GM19239 (cell line): ENCODE measurements at regions not wholly inside any gene's neighbourhood (a gene's known extent, or its start where the extent isn't known, plus 50 kb on each side); places are given as distances from the start of the nearest gene placed in this dataset.
"Not testable (repeated sequence)": the region's sequence is repeated elsewhere in the genome, so short reads cannot be mapped to it uniquely, and the experiment has no call there.

ENCODE experiments used
- DNase-seq: peaks from one replicate; pipeline ENCODE4 v3.0.0; 2011; ENCODE audit warnings: low spot score; ENCODE audit not compliant: insufficient read length
- FAIRE-seq: peaks from 2 replicates; lab custom pipeline; 2011; peaks lifted over from hg19 to GRCh38; lab: Jason Lieb, UNC

DNA sequence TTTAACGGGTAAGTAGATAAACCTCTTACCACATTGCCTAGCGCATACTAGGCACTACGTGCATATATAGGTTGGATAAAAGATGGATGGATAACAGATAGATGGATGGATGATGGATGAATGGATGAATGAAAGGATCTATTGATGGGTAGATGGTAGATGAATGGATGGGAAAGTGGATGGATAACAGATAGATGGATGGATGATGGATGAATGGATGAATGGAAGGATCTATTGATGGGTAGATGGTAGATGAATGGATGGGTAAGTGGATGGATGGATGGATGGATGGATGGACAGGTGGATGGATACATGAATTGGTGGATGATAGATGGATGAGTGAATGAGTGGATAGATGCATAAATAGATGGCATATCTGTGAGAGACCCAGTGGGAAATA lies 555.0 kb downstream of the MN1 start:
- DNase-seq (no peak), FAIRE-seq (no peak)

DNA sequence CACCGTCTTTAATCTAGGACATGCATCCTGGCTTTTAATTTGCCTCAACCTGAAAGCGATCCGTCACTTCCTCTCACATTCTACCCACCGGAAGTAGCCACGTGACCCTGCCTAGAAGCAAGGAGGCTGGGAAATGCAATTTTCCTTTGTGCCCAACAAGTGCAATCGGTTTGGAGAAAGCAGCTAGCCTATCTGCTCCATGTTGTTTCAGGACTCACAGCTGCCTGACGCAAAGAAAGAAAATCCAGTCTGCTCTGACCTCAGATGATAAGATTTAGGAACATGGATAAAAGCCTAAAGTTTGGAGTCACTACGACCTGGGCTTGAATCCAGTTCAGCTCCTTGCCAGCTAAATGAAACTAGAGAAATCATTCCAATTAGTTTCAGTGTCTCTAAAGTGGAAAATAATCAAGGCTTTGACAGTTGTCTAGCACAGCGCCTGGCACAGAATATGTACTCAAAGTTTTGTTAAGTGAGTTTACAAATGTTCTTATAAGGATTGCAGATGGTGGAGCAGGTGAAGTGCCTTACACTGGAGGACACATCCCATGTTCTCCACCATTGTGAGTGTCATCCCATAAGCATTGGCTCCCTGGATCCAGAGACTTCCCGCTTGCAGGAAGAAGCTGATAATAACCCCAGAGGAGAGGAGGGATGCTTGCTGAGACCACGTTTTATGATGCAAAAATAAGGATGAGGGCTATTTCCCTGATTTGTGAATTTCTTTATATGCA lies 553.7 kb downstream of the MN1 start:
- FAIRE-seq (no peak), DNase-seq (no peak)

DNA sequence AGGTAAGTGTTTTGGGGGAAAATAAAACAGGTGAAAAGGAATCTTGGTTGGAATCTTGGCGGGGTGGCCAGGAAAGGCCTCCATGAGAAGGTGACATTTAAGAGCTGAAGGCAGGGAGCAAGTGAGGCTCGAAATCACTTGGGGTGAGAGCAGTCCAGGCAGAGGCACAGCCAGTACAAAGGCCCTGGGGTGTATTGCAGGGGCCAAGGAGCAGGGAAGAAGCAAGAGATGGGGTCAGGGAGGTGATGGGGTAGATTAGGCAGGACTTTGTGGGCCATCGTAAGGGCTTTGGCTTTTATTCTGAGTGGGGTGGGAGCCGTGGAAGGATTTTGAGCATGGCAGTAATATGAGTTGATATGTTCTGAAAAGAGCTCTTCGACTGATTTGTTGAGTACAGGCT lies 551.1 kb downstream of the MN1 start:
- no peak for FAIRE-seq
- no peak for DNase-seq

DNA sequence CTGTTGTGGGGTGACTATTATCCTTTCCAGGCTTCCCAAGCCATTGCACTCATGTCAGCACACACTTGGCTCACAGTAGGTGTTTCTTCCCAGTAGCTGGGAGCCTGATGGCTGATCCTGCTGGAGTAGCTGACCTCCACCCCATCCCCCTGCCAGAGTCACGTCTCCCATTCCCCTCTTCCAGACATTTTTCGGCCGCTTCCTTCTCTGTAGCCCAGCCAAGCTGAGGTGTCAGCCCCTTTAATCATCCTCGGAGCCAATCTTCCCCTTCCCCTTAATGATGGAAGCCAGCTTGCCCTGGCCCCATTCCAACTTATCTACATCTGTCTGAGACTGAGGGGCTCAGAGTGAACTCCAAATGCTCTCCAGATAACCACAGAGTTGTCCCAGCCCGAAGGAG lies 550.7 kb downstream of the MN1 start:
- DNase-seq (no peak), FAIRE-seq (no peak)

DNA sequence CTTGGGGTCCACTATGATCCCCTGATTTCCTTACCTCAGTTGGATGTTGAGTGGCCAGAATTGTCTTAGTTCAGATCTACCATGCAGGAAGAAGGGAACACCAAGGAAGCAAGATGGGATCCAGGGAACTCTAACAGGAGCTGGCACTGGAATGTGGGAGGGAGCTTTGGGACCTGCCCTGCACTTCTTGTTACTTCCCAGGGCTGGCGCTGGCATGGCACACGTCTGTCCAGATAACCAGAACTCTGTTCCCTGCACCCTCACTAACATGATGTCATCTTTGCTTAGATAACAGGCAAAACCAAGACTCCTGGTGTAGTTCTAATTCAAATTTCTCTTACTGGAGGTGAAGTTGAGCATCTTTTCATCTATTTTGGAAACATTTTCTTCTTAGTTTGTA lies 550.0 kb downstream of the MN1 start:
- FAIRE-seq (no peak), DNase-seq (no peak)

DNA sequence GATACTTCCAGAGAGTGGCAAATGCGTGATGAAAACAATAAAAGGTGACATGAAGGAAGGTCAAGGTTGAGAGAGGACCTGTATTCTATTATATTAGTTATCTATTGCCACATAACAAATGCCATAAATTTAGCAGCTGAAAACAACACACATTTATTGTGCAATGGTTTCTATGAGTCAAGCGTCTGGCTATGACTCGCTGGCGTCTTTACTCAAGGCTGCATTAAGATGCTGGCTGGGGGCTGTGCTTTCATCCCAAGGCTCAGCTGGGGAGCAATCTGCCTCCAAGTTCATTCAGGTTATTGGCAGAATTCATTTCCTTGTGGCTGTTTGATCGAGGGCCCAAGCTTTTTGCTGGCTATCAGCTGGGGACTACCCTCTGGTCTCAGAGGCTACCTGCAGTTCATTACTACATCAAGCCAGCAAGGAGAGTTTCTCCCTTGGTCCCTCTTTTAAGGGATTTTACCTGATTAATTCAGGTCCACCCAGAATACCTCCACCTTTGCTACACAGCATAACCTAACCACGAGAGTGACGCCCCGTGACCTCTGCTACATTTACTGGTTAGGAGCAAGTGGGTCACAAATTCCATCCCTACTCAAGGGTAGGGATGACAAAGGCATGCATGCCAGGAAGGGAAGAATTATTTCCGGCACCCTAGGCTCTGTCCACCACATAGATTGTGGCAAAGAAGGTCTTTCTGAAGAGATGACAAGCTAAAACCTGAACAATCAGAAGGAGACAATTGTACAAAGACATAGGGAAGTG lies 549.1 kb downstream of the MN1 start:
- no peak for DNase-seq
- no peak for FAIRE-seq

DNA sequence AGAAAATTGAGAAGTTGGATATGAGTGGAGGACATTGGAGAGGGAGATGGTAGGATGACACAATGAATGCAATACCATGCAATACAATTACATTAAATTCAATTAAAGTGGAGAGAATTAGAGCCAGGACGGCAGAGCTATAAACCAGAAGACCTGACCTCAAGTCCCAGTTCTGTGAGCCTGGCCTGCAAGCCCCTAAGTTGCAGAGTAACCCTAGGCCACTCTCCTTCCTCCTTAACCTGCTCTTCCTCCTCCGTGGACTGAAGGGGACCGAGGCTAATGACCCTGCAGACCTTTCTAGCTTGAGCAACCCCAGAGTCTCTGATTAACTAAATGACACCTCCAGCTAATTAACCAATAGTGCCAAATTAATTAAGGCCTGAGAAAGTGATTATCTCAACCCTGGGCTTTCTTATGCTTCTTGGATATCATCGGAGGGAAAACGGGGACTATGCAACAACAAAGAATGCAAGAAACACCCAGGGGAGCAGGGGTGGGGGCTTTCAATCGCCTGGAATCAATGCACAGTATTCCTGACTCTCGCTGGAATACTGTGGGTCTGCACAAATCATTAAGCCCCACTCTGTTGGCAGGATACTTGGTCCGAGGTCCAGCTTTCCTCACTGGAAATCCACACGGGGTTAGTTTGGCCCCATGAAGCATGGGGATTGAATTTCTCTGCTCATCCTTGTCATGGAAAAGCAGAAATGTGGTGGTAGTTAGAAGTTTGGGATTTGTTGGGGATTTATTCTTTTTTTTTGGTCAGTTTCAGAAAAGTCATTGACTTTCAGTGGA lies 548.3 kb downstream of the MN1 start:
- no peak for DNase-seq
- FAIRE-seq: no peak

DNA sequence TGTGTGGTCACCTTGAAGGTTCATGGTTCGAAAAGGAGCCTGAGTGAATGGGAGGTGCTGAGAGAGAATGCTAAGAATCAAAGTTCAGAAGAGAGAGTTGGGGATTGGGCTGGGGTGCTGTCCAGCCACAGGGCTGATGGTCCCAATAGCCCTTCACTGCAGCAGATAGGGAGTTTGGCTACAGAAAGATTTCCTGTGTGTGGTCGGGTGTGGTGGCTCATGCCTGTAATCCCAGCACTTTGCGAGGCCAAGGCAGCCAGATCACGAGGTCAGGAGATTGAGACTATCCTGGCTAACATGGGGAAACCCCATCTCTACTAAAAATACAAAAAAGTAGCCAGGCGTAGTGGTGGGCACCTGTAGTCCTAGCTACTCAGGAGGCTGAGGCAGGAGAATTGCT lies 547.5 kb downstream of the MN1 start:
- FAIRE-seq, DNase-seq: not testable (repeated sequence)

DNA sequence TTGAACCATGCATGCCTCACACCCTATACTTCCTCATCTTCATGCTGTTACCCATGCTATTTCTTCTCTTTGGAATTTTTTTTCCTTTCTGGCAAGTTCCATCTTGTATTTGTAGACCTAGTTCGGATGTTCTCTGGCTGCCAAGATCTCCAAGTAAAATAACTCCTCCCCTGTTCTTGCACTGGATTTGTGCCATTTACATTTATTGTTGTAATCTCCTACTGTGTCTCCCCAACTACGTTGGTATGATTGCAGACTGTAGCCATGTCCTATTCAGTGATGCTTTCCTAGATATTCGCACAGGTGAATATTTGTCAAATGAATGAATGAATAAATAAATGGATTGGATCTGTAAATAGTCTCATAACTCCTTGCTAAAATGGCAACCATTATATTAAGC lies 546.0 kb downstream of the MN1 start:
- FAIRE-seq (no peak), DNase-seq (no peak)

DNA sequence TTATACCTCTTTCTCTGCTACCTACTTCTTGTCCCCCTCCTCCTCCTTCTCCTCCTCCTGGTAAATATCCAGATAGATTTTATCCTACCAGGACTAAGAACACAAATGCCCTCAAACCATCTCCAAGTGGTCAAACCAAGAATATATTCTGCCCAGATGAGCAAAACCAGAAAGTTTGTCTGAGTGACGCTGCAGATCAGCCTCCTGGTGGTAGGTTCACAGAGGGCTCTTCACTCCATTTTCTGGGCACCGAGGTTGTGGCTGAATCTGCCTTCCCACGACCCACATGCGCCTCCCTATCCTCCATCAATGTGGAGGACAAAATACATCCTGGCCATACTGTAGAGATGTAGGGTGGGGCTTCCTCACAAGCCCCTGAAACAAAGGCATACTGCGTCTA lies 543.6 kb downstream of the MN1 start:
- FAIRE-seq: no peak
- no peak for DNase-seq

DNA sequence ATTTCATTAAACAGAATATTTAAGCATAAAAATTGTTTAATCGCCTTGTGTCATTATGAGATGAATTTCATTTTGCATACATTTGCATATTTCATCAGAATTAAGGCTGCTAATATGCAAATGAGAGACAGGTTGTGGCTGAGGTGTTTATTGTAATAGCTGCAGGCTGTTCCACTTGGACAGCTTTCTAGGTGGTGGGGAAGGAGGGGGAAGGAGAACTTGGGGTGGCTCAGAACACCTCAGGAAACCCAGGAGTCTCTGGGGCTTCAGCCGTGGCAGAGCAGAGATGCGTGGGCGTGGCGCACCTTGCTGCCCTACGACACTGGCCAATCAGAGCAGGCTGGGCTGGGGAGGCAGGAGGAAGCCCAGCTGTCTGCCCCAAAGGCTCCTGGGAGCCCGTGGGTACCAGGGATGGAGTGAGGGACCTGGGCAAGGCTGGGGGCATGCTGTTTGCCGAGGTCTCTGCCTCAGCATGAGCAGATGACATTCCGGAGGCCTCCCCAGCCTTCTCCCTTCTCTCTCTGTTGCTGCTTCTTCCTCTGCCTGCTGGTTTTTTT lies 542.9 kb downstream of the MN1 start:
- no peak for FAIRE-seq
- no peak for DNase-seq

DNA sequence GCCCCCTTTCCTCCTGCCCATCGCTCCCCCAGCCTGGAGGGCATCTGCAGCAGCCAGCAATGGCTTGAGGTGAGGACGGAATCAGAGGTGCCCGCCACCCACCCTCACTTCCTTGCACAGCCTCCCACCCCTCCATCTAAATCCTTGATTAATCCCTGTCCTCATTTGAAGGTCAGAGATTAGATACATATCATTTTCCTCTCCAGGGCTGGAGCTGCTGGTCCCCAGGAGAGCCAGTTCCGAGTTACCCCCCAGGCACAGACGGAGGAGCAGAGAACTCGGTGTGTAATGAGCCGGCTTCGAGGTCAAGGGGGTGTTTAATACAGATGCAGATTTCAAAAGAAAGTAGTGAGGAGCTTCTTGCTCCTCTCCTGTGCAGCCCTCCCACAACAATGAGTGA lies 542.1 kb downstream of the MN1 start:
- FAIRE-seq (no peak), DNase-seq (no peak)

DNA sequence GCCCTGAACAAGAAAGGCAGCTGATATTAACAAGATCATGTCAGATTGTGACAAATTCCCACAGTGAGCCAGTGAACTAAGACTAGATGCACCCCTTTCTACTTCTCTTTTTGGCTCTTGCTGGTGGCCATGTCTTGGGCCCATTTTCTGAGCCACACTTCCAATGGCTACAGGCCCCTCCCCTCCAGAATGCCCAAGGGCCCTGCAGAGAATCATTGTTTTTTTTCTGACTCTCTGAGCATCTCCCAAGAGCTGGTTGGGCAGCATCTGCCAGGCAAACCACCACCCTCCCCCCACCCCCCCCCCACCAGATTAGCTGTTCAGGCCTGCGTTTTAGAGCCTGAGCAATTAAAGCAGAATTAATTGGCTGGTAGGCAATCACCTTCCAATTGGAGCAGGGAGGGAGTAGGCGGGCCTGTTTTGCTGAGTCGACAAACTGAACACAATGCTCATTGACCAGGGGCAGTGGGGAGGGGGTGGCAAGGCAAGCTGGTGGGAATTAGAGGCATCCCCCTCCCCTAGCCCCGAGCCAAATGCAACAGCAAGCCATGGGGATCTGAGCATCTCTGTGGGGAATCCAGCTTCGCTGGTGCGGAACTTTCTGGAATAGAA lies 541.4 kb downstream of the MN1 start:
- no peak for FAIRE-seq
- no peak for DNase-seq

DNA sequence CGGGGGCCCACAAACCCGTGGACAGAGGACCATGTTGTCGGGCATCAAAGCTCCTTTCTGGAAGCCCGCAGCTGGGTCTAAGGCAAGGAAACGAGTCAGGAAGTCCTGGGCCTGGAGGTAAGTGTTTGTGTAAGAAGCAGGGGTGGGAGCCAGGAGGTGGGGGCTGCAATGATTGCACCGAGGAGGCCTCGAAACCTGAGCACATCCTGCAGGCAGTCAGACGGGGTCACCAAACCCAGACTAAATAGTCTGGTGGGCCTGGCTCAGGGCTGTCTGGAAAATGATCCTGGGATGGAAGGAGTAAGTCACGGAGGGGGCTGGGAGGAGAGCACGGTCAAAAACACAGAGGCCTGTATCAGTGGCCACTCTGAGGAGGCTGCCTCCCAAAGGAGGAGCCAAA lies 539.2 kb downstream of the MN1 start:
- no peak for FAIRE-seq
- no peak for DNase-seq

DNA sequence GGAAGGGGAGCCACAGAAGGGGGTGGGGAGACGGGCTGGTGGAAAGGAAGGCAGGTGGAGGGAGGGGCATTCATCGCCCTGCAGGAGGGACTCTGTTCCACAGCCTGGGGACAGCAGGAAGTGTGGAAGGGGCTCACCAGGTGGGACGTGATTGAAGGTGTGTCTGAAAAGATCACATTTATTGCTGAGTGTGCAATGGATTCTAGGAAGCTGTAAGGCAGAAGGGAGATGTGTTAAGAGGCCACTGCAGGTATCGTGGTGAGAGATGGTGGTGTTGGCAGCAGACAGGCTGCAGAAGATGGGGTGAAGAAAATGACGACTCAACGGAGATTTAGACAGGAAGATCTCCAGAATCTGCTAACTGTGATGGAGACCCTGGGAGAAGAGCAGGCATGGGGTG lies 537.4 kb downstream of the MN1 start:
- no peak for DNase-seq
- FAIRE-seq: no peak

DNA sequence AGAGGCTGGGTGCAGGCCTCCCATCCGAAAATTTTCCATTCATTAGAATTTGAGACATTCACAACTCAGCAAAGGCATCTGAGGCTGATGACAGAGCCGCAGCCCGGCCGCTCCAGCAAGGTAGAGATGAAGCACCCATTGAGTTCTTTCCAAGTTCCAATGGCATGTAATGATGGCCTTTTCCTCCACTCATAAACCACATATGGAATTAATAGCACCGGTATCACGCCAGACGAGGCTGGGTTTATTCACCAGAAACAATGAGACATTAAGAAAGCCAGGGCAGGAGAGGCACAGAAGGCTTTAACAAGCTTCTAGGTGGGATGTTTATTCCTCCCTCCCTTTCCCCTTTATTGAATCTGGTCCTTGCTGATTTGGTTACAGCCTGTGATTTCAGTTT lies 534.4 kb downstream of the MN1 start:
- DNase-seq (no peak), FAIRE-seq (no peak)

DNA sequence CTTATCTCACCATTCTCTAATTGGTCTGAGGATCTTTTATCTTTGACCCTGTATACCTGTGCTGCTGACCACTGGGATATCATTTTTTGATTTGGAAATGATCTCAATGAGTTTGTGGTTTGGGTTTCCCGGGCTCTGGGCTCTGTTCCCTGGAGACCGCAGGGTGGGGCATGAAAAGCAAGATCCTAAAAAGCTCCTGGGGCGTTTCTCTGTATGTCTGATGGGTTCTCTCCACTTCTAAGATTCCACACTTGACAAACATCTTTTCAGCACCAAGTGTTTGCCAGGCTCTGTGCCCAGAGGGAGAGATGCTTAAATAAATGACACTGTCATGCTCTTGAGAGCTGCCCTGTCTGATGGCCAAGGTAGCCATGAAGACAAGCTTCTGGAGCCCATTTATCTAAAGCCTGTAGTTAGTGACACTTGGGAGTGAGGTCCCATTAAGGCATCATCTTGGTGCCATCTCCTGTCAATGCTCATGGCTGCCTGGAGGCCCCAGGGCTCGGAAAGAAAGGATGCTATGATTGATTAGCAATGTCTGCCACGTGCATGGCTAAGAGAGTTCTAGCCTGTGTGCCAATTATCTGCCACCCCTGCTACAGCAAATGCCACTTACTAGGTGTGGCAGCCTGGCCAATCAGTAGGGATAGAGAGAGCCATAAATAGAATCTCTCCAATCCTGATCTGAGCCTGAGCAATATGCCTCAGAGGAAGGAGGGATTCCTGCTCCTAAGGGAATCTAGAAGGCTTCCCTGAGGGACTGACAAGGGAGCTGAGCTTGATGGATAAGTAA lies 531.6 kb downstream of the MN1 start:
- no peak for DNase-seq
- no peak for FAIRE-seq

DNA sequence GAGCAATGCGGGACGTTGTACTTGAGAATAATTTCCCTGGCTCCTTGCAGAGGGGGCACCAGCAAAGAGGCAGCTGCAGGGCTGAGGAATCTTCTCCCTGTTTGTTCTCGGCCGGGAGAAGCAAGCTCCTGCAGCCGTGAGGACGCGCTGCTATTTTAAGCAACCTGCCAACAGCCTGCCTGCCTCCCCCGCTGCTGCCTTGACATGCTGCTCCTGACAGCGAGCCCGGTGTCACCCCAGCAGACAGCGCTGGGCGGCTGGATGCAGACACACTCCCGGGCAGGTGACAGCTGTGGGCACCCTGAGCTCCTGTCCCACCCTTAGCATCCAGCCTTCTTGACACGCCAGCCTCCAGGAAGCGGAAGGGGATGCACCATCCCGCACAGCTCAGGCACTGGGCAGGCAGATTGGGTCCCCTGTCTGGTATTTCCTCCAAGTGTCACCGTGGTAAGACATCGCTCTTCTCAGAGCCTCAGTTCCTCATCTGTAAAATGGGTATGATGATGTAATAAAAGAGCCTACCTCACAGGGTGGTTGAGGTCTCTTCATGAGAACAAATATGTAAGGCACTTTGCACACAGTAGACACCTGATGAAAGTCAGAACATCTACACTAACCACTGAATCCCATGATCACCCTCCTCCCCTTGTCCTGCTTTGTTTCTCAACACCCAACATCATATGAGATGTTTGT lies 530.6 kb downstream of the MN1 start:
- no peak for DNase-seq
- FAIRE-seq: no peak

DNA sequence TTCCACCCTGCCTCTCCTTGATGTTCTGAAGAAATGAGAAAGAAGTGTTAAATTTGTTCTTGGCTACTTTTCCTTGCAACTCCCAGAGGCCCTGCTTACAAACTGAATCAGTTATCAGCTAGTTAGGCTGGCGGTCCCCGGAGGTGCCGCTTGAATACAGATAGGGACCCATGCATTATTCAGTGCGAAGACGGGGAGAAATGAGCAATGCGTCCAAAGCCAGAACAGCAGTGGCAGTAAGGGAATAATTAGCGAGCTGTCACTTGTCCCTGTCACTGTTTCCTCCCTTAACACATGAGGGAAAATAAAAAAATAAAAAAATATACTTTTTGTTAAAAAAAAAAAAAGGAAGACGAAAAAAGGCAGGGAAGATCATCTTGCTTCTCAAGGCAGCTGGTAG lies 528.1 kb downstream of the MN1 start:
- no peak for FAIRE-seq
- DNase-seq: no peak
